Activated CD8-positive, alpha-beta memory T cell treated with anti-CD3 and anti-CD28 coated beads for 48 hours (primary cell): ENCODE measurements at regions not wholly inside any gene's neighbourhood (a gene's known extent, or its start where the extent isn't known, plus 50 kb on each side); places are given as distances from the start of the nearest gene placed in this dataset.
"Not testable (repeated sequence)": the region's sequence is repeated elsewhere in the genome, so short reads cannot be mapped to it uniquely, and the experiment has no call there.

Experiments
- DNase-seq, 3 experiments: peaks; one replicate each; pipeline ENCODE4 v3.0.0-alpha.2; 2020; ENCODE audit warnings: low read depth in 2 of 3, low spot score in 2 of 3

GRCh38 chr5:118397236-118397635 lies 591.1 kb downstream of the DTWD2 start:
- no peak for DNase-seq

GRCh38 chr5:118392491-118392890 lies 595.9 kb downstream of the DTWD2 start:
- DNase-seq, result no peak

GRCh38 chr5:118382931-118383330 lies 605.4 kb downstream of the DTWD2 start:
- DNase-seq, result not testable (repeated sequence)

DNA sequence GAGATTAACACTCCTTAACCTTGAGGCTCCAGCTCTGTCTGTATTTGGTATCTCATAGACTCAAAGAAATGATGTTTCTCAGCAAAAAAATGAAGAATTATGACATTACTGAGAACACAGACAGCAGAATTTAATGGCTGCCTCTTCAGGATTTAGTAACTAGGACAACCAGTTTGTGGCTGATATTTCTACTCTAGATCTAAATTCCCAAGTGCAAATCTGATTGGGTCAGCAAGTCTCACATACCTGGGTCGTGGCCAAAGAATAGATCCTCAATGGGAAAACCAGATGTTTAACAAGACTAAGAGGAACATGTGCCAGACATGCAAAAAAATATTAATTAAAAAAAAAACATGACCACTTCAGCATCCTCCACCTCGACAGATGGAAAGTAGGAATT lies 608.9 kb downstream of the DTWD2 start:
- no peak for DNase-seq

DNA sequence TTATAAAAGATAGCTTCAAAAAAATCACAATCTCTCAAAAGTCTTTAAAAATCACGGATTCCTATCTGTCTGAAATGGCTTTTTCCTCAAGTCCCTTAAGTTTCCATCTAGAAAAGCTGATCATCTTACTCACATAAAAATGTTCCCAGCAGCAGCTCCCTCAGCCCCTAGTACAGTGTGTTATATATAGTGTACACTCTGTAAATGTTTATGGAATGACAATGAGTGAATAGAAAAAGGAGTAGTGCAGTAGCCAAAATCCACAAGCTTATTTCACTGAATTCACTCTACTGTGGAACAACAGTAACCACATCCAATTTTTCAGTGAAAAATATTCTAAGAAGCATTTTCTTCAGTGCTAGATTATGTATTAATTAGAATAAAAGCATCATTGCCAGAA lies 609.4 kb downstream of the DTWD2 start:
- no peak for DNase-seq

GRCh38 chr5:118377420-118377819 lies 610.9 kb downstream of the DTWD2 start:
- DNase-seq, result no peak

GRCh38 chr5:118371973-118372831 lies 616.1 kb downstream of the DTWD2 start:
- no peak for DNase-seq

DNA sequence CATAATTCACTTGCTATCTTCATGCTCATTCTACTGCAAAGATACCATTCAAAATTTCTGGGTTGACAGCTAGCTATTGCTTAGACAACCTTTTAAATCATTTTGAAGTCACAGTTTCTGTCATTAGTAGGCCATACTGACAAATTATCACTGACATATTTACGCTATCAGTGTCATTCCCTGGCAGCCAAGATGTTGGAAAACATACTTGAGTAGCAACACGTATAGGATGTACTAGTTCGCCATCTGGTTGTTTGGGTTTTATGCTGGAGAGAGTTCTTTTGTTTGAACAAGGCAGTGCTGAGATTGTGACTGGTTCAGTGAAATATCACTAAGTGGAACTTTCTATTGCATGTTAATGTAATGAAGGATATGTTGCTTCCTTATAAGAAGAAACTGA lies 621.9 kb downstream of the DTWD2 start:
- DNase-seq, result no peak

- DNase-seq, result no peak
Measured at GRCh38 chr5:118365718-118366117, 622.6 kb downstream of the DTWD2 start.

DNA sequence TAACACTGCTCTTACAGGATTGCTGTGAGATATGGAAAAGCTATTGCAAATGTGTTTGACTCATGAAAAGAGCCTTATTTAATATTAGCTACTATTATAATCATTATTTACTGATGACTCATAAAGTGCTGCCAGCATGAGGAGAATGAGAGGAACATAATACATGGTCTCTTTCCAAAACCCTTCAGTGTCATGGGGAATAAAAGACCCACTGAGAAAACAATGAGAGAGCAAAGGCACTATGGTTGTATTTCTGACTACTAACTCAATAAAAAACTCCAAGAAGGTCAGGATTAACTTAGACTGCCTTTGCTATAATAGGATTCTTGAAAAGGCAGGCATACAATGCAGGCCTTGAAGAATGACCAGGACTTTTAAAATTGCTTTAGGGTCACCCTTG lies 633.5 kb downstream of the DTWD2 start:
- DNase-seq, result no peak

DNA sequence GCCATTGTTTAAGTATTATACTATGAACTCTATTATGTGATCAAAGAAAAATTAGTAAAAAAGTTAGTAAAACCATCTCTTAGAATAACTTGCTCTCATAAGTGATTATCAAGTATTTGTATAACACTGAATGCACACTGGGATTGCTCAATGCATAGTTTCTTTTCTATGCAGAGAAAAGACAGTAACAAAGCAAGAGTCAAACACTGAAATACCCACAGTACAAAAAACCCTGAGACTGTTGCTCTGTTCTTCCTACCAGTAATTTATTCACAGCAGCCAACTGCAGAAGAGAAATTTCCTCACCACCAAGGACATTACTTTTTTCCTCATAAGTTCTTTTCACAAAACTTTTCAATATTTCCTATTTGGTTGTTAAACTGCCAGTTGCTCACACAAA lies 634.4 kb downstream of the DTWD2 start:
- DNase-seq, result no peak

- DNase-seq, result no peak
Measured at GRCh38 chr5:118336468-118336867, 651.9 kb downstream of the DTWD2 start.

- no peak for DNase-seq
Measured at GRCh38 chr5:118327389-118327788, 661.0 kb downstream of the DTWD2 start.

DNA sequence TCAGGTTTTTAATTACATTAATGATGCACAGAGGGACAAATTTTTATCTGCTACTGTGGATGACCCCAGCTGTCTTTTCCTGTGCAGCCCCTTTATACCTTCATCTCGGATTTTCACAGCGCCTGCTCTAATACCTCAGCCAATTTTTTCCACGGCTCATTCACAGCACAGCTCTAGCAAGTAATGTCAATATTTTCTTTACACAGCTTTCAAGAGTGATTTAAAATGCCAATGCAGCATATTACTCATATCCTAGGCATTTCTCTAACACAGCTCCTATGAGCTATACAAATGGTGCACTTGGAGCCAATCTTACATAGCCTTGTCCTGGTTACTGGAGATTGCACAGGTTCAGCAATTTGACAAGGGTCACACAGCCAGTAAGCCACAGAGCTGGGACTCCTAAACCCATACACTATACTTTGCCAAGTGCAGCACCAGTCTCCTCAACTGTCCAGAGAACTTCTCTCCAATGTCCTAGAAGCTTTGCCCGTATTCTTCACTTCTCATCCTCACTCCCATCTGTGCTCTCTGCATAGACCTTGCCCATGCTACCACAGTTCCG lies 661.8 kb downstream of the DTWD2 start:
- no peak for DNase-seq

- DNase-seq, result no peak
Measured at GRCh38 chr5:118325931-118326330, 662.4 kb downstream of the DTWD2 start.

DNA sequence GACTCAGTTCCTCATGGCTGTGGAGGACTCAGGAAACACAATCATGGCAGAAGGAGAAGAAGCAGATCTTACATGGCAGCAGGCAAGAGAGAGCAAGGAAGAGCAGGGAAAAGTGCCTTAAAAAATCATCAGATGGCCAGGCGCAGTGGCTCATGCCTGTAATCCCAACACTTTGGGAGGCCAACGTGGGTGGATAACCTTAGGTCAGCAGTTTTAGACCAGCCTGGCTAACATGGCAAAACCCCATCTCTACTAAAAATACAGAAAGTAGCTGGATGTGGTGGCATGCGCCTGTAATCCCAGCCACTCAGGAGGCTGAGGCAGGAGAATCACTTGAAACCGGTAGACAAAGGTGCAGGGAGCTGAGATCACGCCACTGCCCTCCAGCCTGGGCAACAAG lies 664.6 kb downstream of the DTWD2 start:
- DNase-seq, result not testable (repeated sequence)

DNA sequence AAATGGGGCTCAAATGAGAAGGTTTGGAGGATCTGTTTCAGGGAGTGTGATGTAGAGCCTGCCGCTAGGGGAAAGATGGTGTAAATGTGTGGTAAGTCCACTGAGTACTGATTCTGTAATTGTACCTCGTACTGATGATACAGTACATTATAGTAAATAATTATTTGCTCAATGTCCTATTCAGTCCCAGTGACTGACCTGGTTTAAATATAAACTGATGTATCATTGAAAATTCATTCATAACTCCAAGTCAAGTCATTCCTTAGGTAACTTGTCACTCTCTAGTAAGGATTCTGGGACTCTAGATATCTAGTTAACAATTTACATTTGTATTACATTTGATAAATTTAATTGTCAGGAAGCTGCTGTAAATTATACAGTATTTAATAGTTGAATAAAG lies 667.3 kb downstream of the DTWD2 start:
- DNase-seq, result no peak

GRCh38 chr5:118320121-118320520 lies 668.2 kb downstream of the DTWD2 start:
- DNase-seq, result no peak

- no peak for DNase-seq
Measured at GRCh38 chr5:118314931-118315330, 673.4 kb downstream of the DTWD2 start.

- DNase-seq, result no peak
Measured at GRCh38 chr5:118311103-118311819, 677.1 kb downstream of the DTWD2 start.

GRCh38 chr5:118310401-118310800 lies 677.9 kb downstream of the DTWD2 start:
- no peak for DNase-seq

DNA sequence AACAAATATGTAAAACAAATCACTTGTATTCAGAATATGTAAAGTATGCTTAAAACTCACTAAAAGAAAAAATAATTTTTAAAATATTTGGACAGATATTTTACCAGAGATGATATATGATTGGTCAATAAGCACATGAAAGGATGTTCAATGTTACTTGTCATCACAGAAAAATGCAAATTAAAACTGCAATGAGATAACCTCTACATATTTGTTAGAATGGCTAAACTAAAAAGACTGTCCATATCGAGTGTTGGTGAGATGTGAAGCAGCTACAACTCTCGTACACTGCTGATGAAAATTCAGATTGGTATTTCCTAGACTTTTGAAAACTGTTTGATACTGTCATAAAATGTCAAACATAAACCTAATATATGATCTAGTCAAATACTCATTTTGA lies 685.1 kb downstream of the DTWD2 start:
- no peak for DNase-seq
